CD8-positive, alpha-beta memory T cell (primary cell): ENCODE measurements at regions not wholly inside any gene's neighbourhood (a gene's known extent, or its start where the extent isn't known, plus 50 kb on each side); places are given as distances from the start of the nearest gene placed in this dataset.

Source experiments
- CTCF ChIA-PET: fragments of 350-600 bp; sonication (Branson Sonifier 250); formaldehyde crosslinking; loops from one replicate; lab custom pipeline; 2021; ENCODE audit warnings: antibody characterized with exemption; lab: Charles Lee
- POLR2A ChIA-PET: fragments of 350-600 bp; sonication (Branson Sonifier 250); formaldehyde crosslinking; loops from one replicate; lab custom pipeline; 2021; ENCODE audit warnings: antibody characterized with exemption; lab: Charles Lee
- DNase-seq, 5 donors: peaks; one replicate each; pipeline versions ENCODE4 v3.0.0 to v3.0.0-alpha.2; 2020 to 2022; ENCODE audit warnings: mixed read lengths in 1 of 5
- H3K27ac ChIP-seq: one replicate; pipeline ENCODE4 v1.7.0; 2013; ENCODE audit warnings: low read depth, mild to moderate bottlenecking, low read length, moderate library complexity
- H3K27me3 ChIP-seq: 2 replicates; pipeline ENCODE4 v1.7.0; 2013; ENCODE audit warnings: low read length, mild to moderate bottlenecking; ENCODE audit not compliant: insufficient read depth, poor library complexity, severe bottlenecking
- H3K36me3 ChIP-seq: 2 replicates; pipeline ENCODE4 v1.7.0; 2013; ENCODE audit warnings: mild to moderate bottlenecking, low read length, moderate library complexity; ENCODE audit not compliant: insufficient read depth
- H3K4me1 ChIP-seq: 2 replicates; pipeline ENCODE4 v1.7.0; 2013; ENCODE audit warnings: mild to moderate bottlenecking, low read length, moderate library complexity; ENCODE audit not compliant: insufficient read depth
- H3K4me3 ChIP-seq: 2 replicates; pipeline ENCODE4 v1.7.0; 2013; ENCODE audit warnings: mild to moderate bottlenecking, low read length
- H3K9me3 ChIP-seq: 2 replicates; pipeline ENCODE4 v1.7.0; 2013; ENCODE audit warnings: mild to moderate bottlenecking, low read length
- H3K27ac Mint-ChIP-seq, 8 donors: one replicate each; pipeline ENCODE4 v1.8.0; 2020 to 2021; ENCODE audit warnings: mixed read lengths in 8 of 8, mild to moderate bottlenecking in 6 of 8, inconsistent platforms in 3 of 8, moderate library complexity in 3 of 8
- H3K27me3 Mint-ChIP-seq, 2 donors: one replicate each; pipeline ENCODE4 v1.8.0; 2020 to 2021; ENCODE audit warnings: mixed read lengths in 2 of 2, mild to moderate bottlenecking in 1 of 2, moderate library complexity in 1 of 2
- H3K36me3 Mint-ChIP-seq, 3 donors: one replicate each; pipeline ENCODE4 v1.8.0; 2020 to 2021; ENCODE audit warnings: mixed read lengths in 3 of 3, inconsistent platforms in 1 of 3, mild to moderate bottlenecking in 1 of 3
- H3K4me1 Mint-ChIP-seq, 3 donors: one replicate each; pipeline ENCODE4 v1.8.0; 2020 to 2021; ENCODE audit warnings: mixed read lengths in 3 of 3, inconsistent platforms in 1 of 3, mild to moderate bottlenecking in 1 of 3
- H3K4me3 Mint-ChIP-seq, 7 donors: one replicate each; pipeline ENCODE4 v1.8.0; 2020 to 2021; ENCODE audit warnings: mixed read lengths in 7 of 7, mild to moderate bottlenecking in 6 of 7, moderate library complexity in 4 of 7, inconsistent platforms in 2 of 7
- H3K9me3 Mint-ChIP-seq, 5 donors: one replicate each; pipeline ENCODE4 v1.8.0; 2020 to 2022; ENCODE audit warnings: mixed read lengths in 5 of 5, mild to moderate bottlenecking in 3 of 5, moderate library complexity in 2 of 5, inconsistent platforms in 1 of 5

GRCh38 chr22:22978637-22979036 is 91.0 kb downstream of the IGLL5 start:
- no peak overlapping the region for H3K27ac ChIP-seq
- H3K27me3 Mint-ChIP-seq = peaks cover 9 to 35% of the 10 kb centered on the region in 2 donors
- H3K4me3 Mint-ChIP-seq = no peak overlapping the region
- H3K4me3 ChIP-seq = no peak overlapping the region
- H3K36me3 Mint-ChIP-seq = peaks cover 0 to 5% (median 0%) of the 10 kb centered on the region in 3 donors
- H3K9me3 Mint-ChIP-seq = peaks cover 5 to 13% (median 11%) of the 10 kb centered on the region in 5 donors
- ChIA-PET POLR2A (no interaction called here), CTCF (no interaction called here)
- no peak for DNase-seq
- peaks cover 0 to 6% (median 4%) of the 10 kb centered on the region in 3 donors for H3K4me1 Mint-ChIP-seq
- no peaks in the 10 kb centered on the region for H3K4me1 ChIP-seq
- H3K27me3 ChIP-seq = no peaks in the 10 kb centered on the region
- no peak overlapping the region for H3K27ac Mint-ChIP-seq
- no peaks in the 10 kb centered on the region for H3K9me3 ChIP-seq
- no peaks in the 10 kb centered on the region for H3K36me3 ChIP-seq

GRCh38 chr22:22979121-22979724 is 91.1 kb upstream of the GNAZ start:
- CTCF ChIA-PET = no interaction called here

GRCh38 chr22:22979954-22980353 is 90.4 kb upstream of the GNAZ start:
- peaks cover 5 to 13% (median 11%) of the 10 kb centered on the region in 5 donors for H3K9me3 Mint-ChIP-seq

More at GRCh38 chr22:22979121-22979724, 91.1 kb upstream of the GNAZ start:
- Mint-ChIP-seq H3K27ac (no peak overlapping the region), H3K4me3 (no peak overlapping the region), H3K27me3 (peaks cover 9 to 35% of the 10 kb centered on the region in 2 donors), H3K36me3 (peaks cover 0 to 5% (median 0%) of the 10 kb centered on the region in 3 donors), H3K9me3 (peaks cover 5 to 13% (median 11%) of the 10 kb centered on the region in 5 donors), H3K4me1 (peaks cover 0 to 6% (median 4%) of the 10 kb centered on the region in 3 donors)
- Histone ChIP-seq H3K4me3 (no peak overlapping the region), H3K27me3 (no peaks in the 10 kb centered on the region), H3K4me1 (no peaks in the 10 kb centered on the region), H3K9me3 (no peaks in the 10 kb centered on the region), H3K27ac (no peak overlapping the region), H3K36me3 (no peaks in the 10 kb centered on the region)
- no peak for DNase-seq
- POLR2A ChIA-PET = no interaction called here

GRCh38 chr22:22981670-22982571 is 88.4 kb upstream of the GNAZ start:
- Histone ChIP-seq H3K4me3 (no peak overlapping the region), H3K27me3 (no peaks in the 10 kb centered on the region), H3K4me1 (no peaks in the 10 kb centered on the region), H3K27ac (no peak overlapping the region), H3K9me3 (no peaks in the 10 kb centered on the region), H3K36me3 (no peaks in the 10 kb centered on the region)
- peaks cover 0 to 5% (median 0%) of the 10 kb centered on the region in 3 donors for H3K36me3 Mint-ChIP-seq
- H3K27me3 Mint-ChIP-seq = peaks cover 7 to 21% of the 10 kb centered on the region in 2 donors
- ChIA-PET CTCF (interaction anchor here (1.5 kb wide), 1 partner anchor 24 kb away, joined by 3 read pairs; no protein-coding TSS in a partner anchor), POLR2A (no interaction called here)
- no peak for DNase-seq
- no peak overlapping the region for H3K27ac Mint-ChIP-seq
- peaks cover 0 to 6% (median 4%) of the 10 kb centered on the region in 3 donors for H3K4me1 Mint-ChIP-seq
- H3K4me3 Mint-ChIP-seq = no peak overlapping the region
- H3K9me3 Mint-ChIP-seq = peaks cover 5 to 13% (median 11%) of the 10 kb centered on the region in 5 donors

More at GRCh38 chr22:22979954-22980353, 90.4 kb upstream of the GNAZ start:
- no peaks in the 10 kb centered on the region for H3K4me1 ChIP-seq
- no peaks in the 10 kb centered on the region for H3K36me3 ChIP-seq
- no peak for DNase-seq
- ChIA-PET POLR2A (no interaction called here), CTCF (no interaction called here)
- Mint-ChIP-seq H3K4me1 (peaks cover 0 to 6% (median 4%) of the 10 kb centered on the region in 3 donors), H3K4me3 (no peak overlapping the region), H3K27ac (no peak overlapping the region), H3K36me3 (peaks cover 0 to 5% (median 0%) of the 10 kb centered on the region in 3 donors), H3K27me3 (peaks cover 11 to 27% of the 10 kb centered on the region in 2 donors)
- H3K4me3 ChIP-seq = no peak overlapping the region
- H3K27me3 ChIP-seq = no peaks in the 10 kb centered on the region
- no peak overlapping the region for H3K27ac ChIP-seq
- H3K9me3 ChIP-seq = no peaks in the 10 kb centered on the region

GRCh38 chr22:22982616-22983015 is 87.7 kb upstream of the GNAZ start:
- H3K4me3 ChIP-seq = no peak overlapping the region
- Mint-ChIP-seq H3K27ac (no peak overlapping the region), H3K9me3 (peaks cover 5 to 13% (median 11%) of the 10 kb centered on the region in 5 donors), H3K27me3 (peaks cover 6 to 20% of the 10 kb centered on the region in 2 donors), H3K36me3 (peaks cover 0 to 5% (median 0%) of the 10 kb centered on the region in 3 donors), H3K4me1 (peaks cover 0 to 6% (median 4%) of the 10 kb centered on the region in 3 donors), H3K4me3 (no peak overlapping the region)
- H3K9me3 ChIP-seq = no peaks in the 10 kb centered on the region
- ChIA-PET POLR2A (no interaction called here), CTCF (interaction anchor here (1.5 kb wide), 1 partner anchor 25 kb away, joined by 3 read pairs; no protein-coding TSS in a partner anchor)
- no peaks in the 10 kb centered on the region for H3K36me3 ChIP-seq
- no peaks in the 10 kb centered on the region for H3K27me3 ChIP-seq
- H3K27ac ChIP-seq = no peak overlapping the region
- DNase-seq = no peak
- no peaks in the 10 kb centered on the region for H3K4me1 ChIP-seq

GRCh38 chr22:22983123-22983522 is 87.2 kb upstream of the GNAZ start:
- DNase-seq = no peak
- Mint-ChIP-seq H3K9me3 (peaks cover 5 to 13% (median 11%) of the 10 kb centered on the region in 5 donors), H3K36me3 (peaks cover 0 to 5% (median 0%) of the 10 kb centered on the region in 3 donors), H3K4me3 (no peak overlapping the region), H3K27ac (no peak overlapping the region), H3K27me3 (peaks cover 6 to 18% of the 10 kb centered on the region in 2 donors), H3K4me1 (peaks cover 0 to 6% (median 4%) of the 10 kb centered on the region in 3 donors)
- CTCF ChIA-PET = no interaction called here
- H3K4me1 ChIP-seq = no peaks in the 10 kb centered on the region
- POLR2A ChIA-PET = no interaction called here
- no peaks in the 10 kb centered on the region for H3K36me3 ChIP-seq
- H3K27me3 ChIP-seq = no peaks in the 10 kb centered on the region
- H3K4me3 ChIP-seq = no peak overlapping the region
- H3K9me3 ChIP-seq = no peaks in the 10 kb centered on the region
- H3K27ac ChIP-seq = no peak overlapping the region

GRCh38 chr22:22983816-22984215 is 86.5 kb upstream of the GNAZ start:
- Mint-ChIP-seq H3K27ac (no peak overlapping the region), H3K36me3 (peaks cover 0 to 3% (median 0%) of the 10 kb centered on the region in 3 donors), H3K4me3 (no peak overlapping the region), H3K4me1 (peaks cover 0 to 6% (median 4%) of the 10 kb centered on the region in 3 donors), H3K9me3 (peaks cover 5 to 13% (median 11%) of the 10 kb centered on the region in 5 donors), H3K27me3 (peaks cover 6 to 20% of the 10 kb centered on the region in 2 donors)
- CTCF ChIA-PET = no interaction called here
- H3K4me3 ChIP-seq = no peak overlapping the region
- POLR2A ChIA-PET = no interaction called here
- DNase-seq = no peak
- H3K9me3 ChIP-seq = no peaks in the 10 kb centered on the region
- H3K36me3 ChIP-seq = no peaks in the 10 kb centered on the region
- H3K4me1 ChIP-seq = no peaks in the 10 kb centered on the region
- H3K27ac ChIP-seq = no peak overlapping the region
- H3K27me3 ChIP-seq = no peaks in the 10 kb centered on the region
